ENCODE measurements at regions not wholly inside any gene's neighbourhood (a gene's known extent, or its start where the extent isn't known, plus 50 kb on each side); places are given as distances from the start of the nearest gene placed in this dataset.

GRCh38 chr6:139608466-139609261, 234.2 kb upstream of the CITED2 start:
- no peak overlapping the region for H3K4me3 ChIP-seq (ENCODE audit: low read depth, low read length)
- DNase-seq (ENCODE audit: low read depth) = no peak
- TF ChIP-seq MYC (IDR thresholded peaks at IDR 0.05; ENCODE audit: low read depth, low read length) = no peak
- no peak for TF ChIP-seq POLR2A (IDR thresholded peaks at IDR 0.05; ENCODE audit: extremely low read depth, insufficient read length)
- no peak for TF ChIP-seq MAX (IDR thresholded peaks at IDR 0.05; ENCODE audit: low read depth, low read length)

GRCh38 chr6:139605350-139605749, 230.9 kb upstream of the CITED2 start:
- H3K4me3 ChIP-seq (ENCODE audit: low read depth, low read length) = no peak overlapping the region
- no peak for DNase-seq (ENCODE audit: low read depth)
- TF ChIP-seq, protein P1, sequence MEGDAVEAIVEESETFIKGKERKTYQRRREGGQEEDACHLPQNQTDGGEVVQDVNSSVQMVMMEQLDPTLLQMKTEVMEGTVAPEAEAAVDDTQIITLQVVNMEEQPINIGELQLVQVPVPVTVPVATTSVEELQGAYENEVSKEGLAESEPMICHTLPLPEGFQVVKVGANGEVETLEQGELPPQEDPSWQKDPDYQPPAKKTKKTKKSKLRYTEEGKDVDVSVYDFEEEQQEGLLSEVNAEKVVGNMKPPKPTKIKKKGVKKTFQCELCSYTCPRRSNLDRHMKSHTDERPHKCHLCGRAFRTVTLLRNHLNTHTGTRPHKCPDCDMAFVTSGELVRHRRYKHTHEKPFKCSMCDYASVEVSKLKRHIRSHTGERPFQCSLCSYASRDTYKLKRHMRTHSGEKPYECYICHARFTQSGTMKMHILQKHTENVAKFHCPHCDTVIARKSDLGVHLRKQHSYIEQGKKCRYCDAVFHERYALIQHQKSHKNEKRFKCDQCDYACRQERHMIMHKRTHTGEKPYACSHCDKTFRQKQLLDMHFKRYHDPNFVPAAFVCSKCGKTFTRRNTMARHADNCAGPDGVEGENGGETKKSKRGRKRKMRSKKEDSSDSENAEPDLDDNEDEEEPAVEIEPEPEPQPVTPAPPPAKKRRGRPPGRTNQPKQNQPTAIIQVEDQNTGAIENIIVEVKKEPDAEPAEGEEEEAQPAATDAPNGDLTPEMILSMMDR (IDR thresholded peaks at IDR 0.05; ENCODE audit: low read depth, low read length) = no peak
- TF ChIP-seq MAX (IDR thresholded peaks at IDR 0.05; ENCODE audit: low read depth, low read length) (no peak), POLR2A (IDR thresholded peaks at IDR 0.05; ENCODE audit: extremely low read depth, insufficient read length) (no peak), MYC (IDR thresholded peaks at IDR 0.05; ENCODE audit: low read depth, low read length) (no peak)

DNA sequence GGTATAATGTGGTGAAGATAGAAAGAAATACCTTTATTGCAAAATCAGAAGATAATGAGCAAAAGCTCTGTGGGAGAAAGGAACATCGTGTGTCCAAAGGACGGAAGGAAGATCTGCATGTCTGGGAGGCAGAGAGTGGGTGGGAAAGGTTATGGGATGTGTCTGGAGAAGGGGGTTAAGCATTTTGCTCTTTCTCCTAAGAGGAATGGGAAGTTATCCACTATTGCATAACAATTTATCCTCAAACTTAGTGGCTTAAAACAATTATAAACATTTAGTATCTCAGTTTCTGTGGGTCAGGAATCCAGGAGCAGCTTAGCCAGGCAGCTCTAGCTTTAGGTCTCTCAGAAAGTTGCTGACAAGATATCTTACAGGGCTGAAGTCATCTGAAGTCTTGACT, 229.1 kb upstream of the CITED2 start:
- no peak for DNase-seq (ENCODE audit: low read depth)
- H3K4me3 ChIP-seq (ENCODE audit: low read depth, low read length) = no peak overlapping the region
- no peak for TF ChIP-seq MAX (IDR thresholded peaks at IDR 0.05; ENCODE audit: low read depth, low read length)
- no peak for TF ChIP-seq POLR2A (IDR thresholded peaks at IDR 0.05; ENCODE audit: extremely low read depth, insufficient read length)
- TF ChIP-seq, protein P1 (IDR thresholded peaks at IDR 0.05; ENCODE audit: low read depth, low read length) = no peak
- TF ChIP-seq MYC (IDR thresholded peaks at IDR 0.05; ENCODE audit: low read depth, low read length) = no peak

GRCh38 chr6:139602577-139602976, 228.1 kb upstream of the CITED2 start:
- no peak for DNase-seq (ENCODE audit: low read depth)
- no peak overlapping the region for H3K4me3 ChIP-seq (ENCODE audit: low read depth, low read length)
- TF ChIP-seq MAX (IDR thresholded peaks at IDR 0.05; ENCODE audit: low read depth, low read length) = no peak
- TF ChIP-seq MYC (IDR thresholded peaks at IDR 0.05; ENCODE audit: low read depth, low read length) = no peak
- no peak for TF ChIP-seq POLR2A (IDR thresholded peaks at IDR 0.05; ENCODE audit: extremely low read depth, insufficient read length)
- TF ChIP-seq, protein P1 (IDR thresholded peaks at IDR 0.05; ENCODE audit: low read depth, low read length) = no peak

- no peak overlapping the region for H3K4me3 ChIP-seq (ENCODE audit: low read depth, low read length)
- no peak for DNase-seq (ENCODE audit: low read depth)
- no peak for TF ChIP-seq MAX (IDR thresholded peaks at IDR 0.05; ENCODE audit: low read depth, low read length)
- TF ChIP-seq, protein P1 (IDR thresholded peaks at IDR 0.05; ENCODE audit: low read depth, low read length) = no peak
- no peak for TF ChIP-seq MYC (IDR thresholded peaks at IDR 0.05; ENCODE audit: low read depth, low read length)
- no peak for TF ChIP-seq POLR2A (IDR thresholded peaks at IDR 0.05; ENCODE audit: extremely low read depth, insufficient read length)
These were observed 226.5 kb upstream of the CITED2 start for GRCh38 chr6:139600919-139601475.

DNA sequence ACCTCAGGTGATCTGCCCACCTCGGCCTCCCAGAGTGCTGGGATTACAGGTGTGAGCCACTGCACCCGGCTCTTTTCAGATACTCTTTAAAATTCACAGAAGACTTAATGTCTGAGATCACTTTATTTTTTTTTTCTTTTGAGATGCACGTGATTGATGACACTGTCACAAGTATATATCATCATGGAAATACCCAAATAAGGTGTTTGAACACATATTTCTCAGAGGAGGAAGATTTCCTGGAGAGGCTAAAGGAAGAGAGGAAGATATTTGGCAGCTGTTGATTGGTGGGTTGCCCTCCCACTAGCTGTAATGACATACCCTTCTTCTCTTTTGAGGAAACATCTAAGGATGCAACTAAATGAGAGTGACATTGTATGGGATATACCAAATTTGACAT, 225.9 kb upstream of the CITED2 start:
- TF ChIP-seq MYC (IDR thresholded peaks at IDR 0.05; ENCODE audit: low read depth, low read length) = no peak
- TF ChIP-seq MAX (IDR thresholded peaks at IDR 0.05; ENCODE audit: low read depth, low read length) = no peak
- TF ChIP-seq POLR2A (IDR thresholded peaks at IDR 0.05; ENCODE audit: extremely low read depth, insufficient read length) = no peak
- TF ChIP-seq, protein P1 (IDR thresholded peaks at IDR 0.05; ENCODE audit: low read depth, low read length) = no peak
- H3K4me3 ChIP-seq (ENCODE audit: low read depth, low read length) = no peak overlapping the region
- no peak for DNase-seq (ENCODE audit: low read depth)
